Gastroesophageal sphincter (tissue), 4 donors: ENCODE measurements at regions not wholly inside any gene's neighbourhood (a gene's known extent, or its start where the extent isn't known, plus 50 kb on each side); places are given as distances from the start of the nearest gene placed in this dataset.

Experiments
- ATAC-seq: fragments of 150-250 bp; one replicate; pipeline ENCODE4 v1.9.1; 2016; ENCODE audit warnings: mild to moderate bottlenecking, moderate library complexity
- H3K27ac ChIP-seq, 4 donors: fragments of 200-600 bp; sonication (generic) in 3 of 4; 1 replicate in 3 of 4; 2 replicates in 1 of 4; pipeline ENCODE4 v1.5.1; 2016 to 2019
- H3K27me3 ChIP-seq: fragments of 200-600 bp; sonication (generic); one replicate; pipeline ENCODE4 v1.5.1; 2019
- H3K36me3 ChIP-seq, 2 donors: fragments of 200-600 bp; sonication (generic); one replicate each; pipeline ENCODE4 v1.5.1; 2019; ENCODE audit warnings: control low read depth in 1 of 2
- H3K4me1 ChIP-seq, 3 donors: fragments of 200-600 bp; sonication (generic); 1 replicate in 2 of 3; 2 replicates in 1 of 3; pipeline ENCODE4 v1.5.1; 2016 to 2019; ENCODE audit warnings: control low read depth in 2 of 3
- H3K4me3 ChIP-seq, 2 donors: fragments of 200-600 bp; sonication (generic); one replicate each; pipeline ENCODE4 v1.5.1; 2019; ENCODE audit warnings: mild to moderate bottlenecking in 1 of 2, moderate library complexity in 1 of 2
- H3K9me3 ChIP-seq, 3 donors: fragments of 200-600 bp; sonication (generic); one replicate each; pipeline ENCODE4 v1.5.1; 2017 to 2019; ENCODE audit warnings: control low read depth in 2 of 3
- CTCF ChIP-seq, 4 experiments: fragments of 200-600 bp in 2 of 4; fragments of 450-650 bp in 2 of 4; sonication (generic) in 1 of 4; IDR thresholded peaks; one replicate each; pipeline ENCODE4 v1.5.1; 2017 to 2019; ENCODE audit warnings: antibody characterized with exemption in 4 of 4, mild to moderate bottlenecking in 2 of 4, moderate library complexity in 2 of 4
- EP300 ChIP-seq: sonication (generic); formaldehyde crosslinking; IDR thresholded peaks from one replicate; pipeline ENCODE4 v1.6.1; 2017; ENCODE audit warnings: antibody characterized with exemption, mild to moderate bottlenecking
- POLR2A ChIP-seq, 2 donors: fragments of 450-650 bp; IDR thresholded peaks; one replicate each; pipeline ENCODE4 v1.6.1; 2017; ENCODE audit warnings: antibody characterized with exemption in 2 of 2, mild to moderate bottlenecking in 2 of 2, moderate library complexity in 1 of 2
- POLR2AphosphoS5 ChIP-seq: sonication (generic); formaldehyde crosslinking; IDR thresholded peaks from one replicate; pipeline ENCODE4 v1.6.1; 2017; ENCODE audit warnings: antibody characterized with exemption
- WGBS, 2 donors: methylation state at CpG; one replicate each; pipeline ENCODE4 v1.1.5; 2018; ENCODE audit warnings: low coverage in 1 of 2; 5-methylcytosine and 5-hydroxymethylcytosine counted together

DNA sequence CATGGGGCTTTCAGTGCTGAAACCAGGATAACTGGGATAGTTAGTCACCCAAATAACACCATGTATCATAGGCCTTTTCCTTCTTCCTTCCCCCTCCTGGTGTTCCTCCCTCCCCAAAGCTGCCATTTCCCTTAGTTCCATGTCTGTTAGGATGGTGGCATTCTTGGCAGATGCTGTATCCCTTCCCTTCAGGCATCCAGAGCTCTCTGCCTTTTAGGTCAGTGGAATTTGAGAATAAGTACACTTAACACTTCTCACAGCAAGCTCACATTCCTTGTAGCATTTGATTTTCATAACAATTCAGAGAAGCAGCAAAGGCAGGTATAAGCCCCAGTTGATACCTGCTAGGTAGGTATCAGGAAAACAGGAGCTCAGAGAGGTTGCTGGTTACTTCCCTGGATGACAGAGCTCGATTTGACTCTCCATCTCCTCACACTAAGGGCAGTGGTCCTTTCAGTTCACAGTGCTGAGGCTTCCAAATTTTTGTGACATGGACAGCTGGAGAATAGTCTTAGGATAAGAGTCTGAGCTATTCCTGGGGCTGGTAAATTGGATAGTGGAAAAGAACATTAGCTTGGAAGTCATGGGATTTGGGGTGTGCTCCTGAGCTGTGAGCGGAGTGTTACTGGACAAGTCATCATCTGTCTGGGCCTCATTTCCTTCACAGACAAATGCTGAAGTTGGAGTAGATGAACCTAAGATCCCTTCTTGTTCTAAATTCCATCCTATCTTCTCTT lies 108.7 kb upstream of the RHOBTB1 start:
- Histone ChIP-seq H3K36me3 (no peaks in the 10 kb centered on the region), H3K9me3 (no peaks in the 10 kb centered on the region), H3K27ac (no peak overlapping the region), H3K4me3 (no peak overlapping the region), H3K27me3 (no peaks in the 10 kb centered on the region), H3K4me1 (no peaks in the 10 kb centered on the region)
- 79% methylated on average over 2 of the region's 2 CpGs for WGBS, 2 donors
- ATAC-seq: no peak
- TF ChIP-seq EP300 (no peak), POLR2A (IDR thresholded peaks at IDR 0.05) (no peak), POLR2AphosphoS5 (no peak), CTCF (IDR thresholded peaks at IDR 0.05) (no peak)

GRCh38 chr10:61051344-61051743 lies 107.4 kb upstream of the RHOBTB1 start:
- Histone ChIP-seq H3K36me3 (no peaks in the 10 kb centered on the region), H3K9me3 (no peaks in the 10 kb centered on the region), H3K4me3 (no peak overlapping the region), H3K27ac (no peak overlapping the region), H3K27me3 (no peaks in the 10 kb centered on the region), H3K4me1 (no peaks in the 10 kb centered on the region)
- TF ChIP-seq EP300 (no peak), POLR2AphosphoS5 (no peak), CTCF (IDR thresholded peaks at IDR 0.05) (no peak), POLR2A (IDR thresholded peaks at IDR 0.05) (no peak)
- WGBS, 2 donors: 86 to 91% methylated on average over 4 to 5 of the region's 5 CpGs
- ATAC-seq: no peak

DNA sequence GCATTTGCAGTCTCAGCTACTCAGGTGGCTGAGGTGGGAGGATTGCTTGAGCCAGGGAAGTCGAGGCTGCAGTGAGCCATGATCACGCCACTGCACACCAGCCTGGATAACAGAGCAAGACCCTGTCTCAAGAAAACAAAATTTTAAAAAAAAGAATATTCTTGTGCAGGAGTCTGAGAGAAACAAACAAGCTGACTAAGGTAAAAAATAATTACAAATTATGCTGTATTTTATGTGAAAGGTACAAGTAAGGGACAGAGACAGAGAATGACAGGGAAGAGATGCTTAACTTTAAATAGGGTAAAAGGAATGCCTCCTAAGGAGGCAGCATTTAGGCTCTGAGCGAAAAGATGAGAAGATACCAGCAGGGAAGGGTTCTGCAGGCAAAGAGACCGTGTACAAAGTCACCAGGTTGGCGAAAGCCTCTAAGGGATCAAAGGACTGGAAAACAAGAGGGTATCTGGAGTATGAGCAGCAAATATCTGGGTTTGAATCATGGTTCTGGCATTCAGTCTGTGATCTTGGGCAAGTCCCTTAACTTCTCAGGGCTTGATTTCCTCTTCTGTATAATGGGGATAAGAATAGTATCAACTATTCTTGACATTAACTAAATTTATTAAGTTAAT lies 106.2 kb upstream of the RHOBTB1 start:
- no peak for ATAC-seq
- H3K9me3 ChIP-seq: no peaks in the 10 kb centered on the region
- no peak overlapping the region for H3K4me3 ChIP-seq
- no peak overlapping the region for H3K27ac ChIP-seq
- H3K27me3 ChIP-seq: no peaks in the 10 kb centered on the region
- 94 to 100% methylated on average over 2 to 5 of the region's 5 CpGs for WGBS, 2 donors
- TF ChIP-seq EP300: no peak
- TF ChIP-seq CTCF (IDR thresholded peaks at IDR 0.05): no peak
- TF ChIP-seq POLR2A (IDR thresholded peaks at IDR 0.05): no peak
- TF ChIP-seq POLR2AphosphoS5: no peak
- H3K36me3 ChIP-seq: no peaks in the 10 kb centered on the region
- no peaks in the 10 kb centered on the region for H3K4me1 ChIP-seq

DNA sequence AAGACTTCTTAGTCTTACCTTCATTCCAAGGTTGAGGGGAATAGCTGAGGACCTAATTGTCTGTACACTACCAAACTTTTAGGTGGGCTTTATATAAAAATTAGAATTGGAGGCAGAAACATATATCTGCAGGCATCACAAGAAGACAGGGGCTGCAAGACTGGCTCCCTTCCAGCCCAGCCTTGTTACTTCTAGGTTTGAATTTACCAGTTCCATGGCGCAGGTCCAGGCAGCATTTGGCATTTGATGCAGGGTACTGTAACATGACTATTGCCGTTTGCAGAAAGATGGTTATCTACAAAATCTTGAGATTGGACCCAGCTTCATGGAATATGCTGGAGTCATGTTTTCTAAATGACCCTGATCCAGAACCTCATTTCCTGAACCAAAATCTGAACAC lies 105.4 kb upstream of the RHOBTB1 start:
- no peaks in the 10 kb centered on the region for H3K4me1 ChIP-seq
- H3K4me3 ChIP-seq: no peak overlapping the region
- no peaks in the 10 kb centered on the region for H3K27me3 ChIP-seq
- ATAC-seq: no peak
- TF ChIP-seq POLR2A (IDR thresholded peaks at IDR 0.05): no peak
- no peak for TF ChIP-seq EP300
- no peak for TF ChIP-seq POLR2AphosphoS5
- no peak for TF ChIP-seq CTCF (IDR thresholded peaks at IDR 0.05)
- WGBS, 2 donors: 81 to 88% methylated on average over 1 to 2 of the region's 2 CpGs
- no peak overlapping the region for H3K27ac ChIP-seq
- no peaks in the 10 kb centered on the region for H3K36me3 ChIP-seq
- no peaks in the 10 kb centered on the region for H3K9me3 ChIP-seq
